Naive thymus-derived CD4-positive, alpha-beta T cell (primary cell): ENCODE measurements at regions not wholly inside any gene's neighbourhood (a gene's known extent, or its start where the extent isn't known, plus 50 kb on each side); places are given as distances from the start of the nearest gene placed in this dataset.

Source experiments
- ATAC-seq: fragments of 150-1000 bp; cut with Tn5 transposase; 2 replicates; pipeline ENCODE4 v1.10.0; 2021; ENCODE audit warnings: mild to moderate bottlenecking, moderate library complexity
- CTCF ChIA-PET: fragments of 350-600 bp; sonication (Branson Sonifier 250); formaldehyde crosslinking; loops from one replicate; lab custom pipeline; 2021; ENCODE audit warnings: antibody characterized with exemption; lab: Charles Lee
- POLR2A ChIA-PET: fragments of 350-600 bp; sonication (Branson Sonifier 250); formaldehyde crosslinking; loops from one replicate; lab custom pipeline; 2021; ENCODE audit warnings: antibody characterized with exemption, inconsistent platforms; lab: Charles Lee
- DNase-seq, 9 donors: peaks; one replicate each; pipeline versions ENCODE4 v3.0.0 to v3.0.0-alpha.2; 2020 to 2022; ENCODE audit warnings: mixed read lengths in 1 of 9
- H3K27ac ChIP-seq: one replicate; pipeline ENCODE4 v1.7.0; 2013; ENCODE audit warnings: mild to moderate bottlenecking, low read depth, low read length, moderate library complexity
- H3K27me3 ChIP-seq, 2 donors: one replicate each; pipeline ENCODE4 v1.7.0; 2013; ENCODE audit warnings: low read length in 2 of 2, mild to moderate bottlenecking in 2 of 2, moderate library complexity in 2 of 2; ENCODE audit not compliant: control insufficient read depth in 2 of 2, insufficient read depth in 2 of 2
- H3K36me3 ChIP-seq, 3 experiments: 1 replicate in 2 of 3; 2 replicates in 1 of 3; pipeline ENCODE4 v1.7.0; 2013; ENCODE audit warnings: low read length in 3 of 3, mild to moderate bottlenecking in 3 of 3, moderate library complexity in 1 of 3; ENCODE audit not compliant: insufficient read depth in 3 of 3, control insufficient read depth in 2 of 3
- H3K4me1 ChIP-seq, 2 donors: one replicate each; pipeline ENCODE4 v1.7.0; 2013; ENCODE audit warnings: low read length in 2 of 2, mild to moderate bottlenecking in 2 of 2, moderate library complexity in 1 of 2; ENCODE audit not compliant: control insufficient read depth in 2 of 2, insufficient read depth in 2 of 2
- H3K4me3 ChIP-seq: 2 replicates; pipeline ENCODE4 v1.7.0; 2013; ENCODE audit warnings: mild to moderate bottlenecking, low read length
- H3K9me3 ChIP-seq, 3 experiments: 1 replicate in 2 of 3; 2 replicates in 1 of 3; pipeline ENCODE4 v1.7.0; 2013; ENCODE audit warnings: low read length in 3 of 3; ENCODE audit not compliant: control insufficient read depth in 2 of 3
- H3K27ac Mint-ChIP-seq, 9 donors: one replicate each; pipeline ENCODE4 v1.8.0; 2020 to 2022; ENCODE audit warnings: mixed read lengths in 9 of 9, mild to moderate bottlenecking in 8 of 9, moderate library complexity in 5 of 9, inconsistent platforms in 2 of 9
- H3K27me3 Mint-ChIP-seq, 5 donors: one replicate each; pipeline ENCODE4 v1.8.0; 2021 to 2022; ENCODE audit warnings: mixed read lengths in 5 of 5, mild to moderate bottlenecking in 1 of 5
- H3K36me3 Mint-ChIP-seq, 5 donors: one replicate each; pipeline ENCODE4 v1.8.0; 2020 to 2022; ENCODE audit warnings: mixed read lengths in 5 of 5, mild to moderate bottlenecking in 3 of 5, inconsistent platforms in 1 of 5
- H3K4me1 Mint-ChIP-seq, 7 donors: one replicate each; pipeline ENCODE4 v1.8.0; 2020 to 2022; ENCODE audit warnings: mixed read lengths in 7 of 7, mild to moderate bottlenecking in 3 of 7, inconsistent platforms in 1 of 7
- H3K4me3 Mint-ChIP-seq, 10 donors: one replicate each; pipeline ENCODE4 v1.8.0; 2020 to 2022; ENCODE audit warnings: mild to moderate bottlenecking in 10 of 10, mixed read lengths in 10 of 10, moderate library complexity in 6 of 10, inconsistent platforms in 2 of 10
- H3K9me3 Mint-ChIP-seq, 11 donors: one replicate each; pipeline ENCODE4 v1.8.0; 2020 to 2022; ENCODE audit warnings: mixed read lengths in 11 of 11, mild to moderate bottlenecking in 4 of 11, inconsistent platforms in 1 of 11, moderate library complexity in 1 of 11
- intact Hi-C, 2 donors: fragments of 100-400 bp; cut with micrococcal nuclease; formaldehyde crosslinking; loops; one replicate each; pipeline ENCODE4 v1.15.1; 2023

GRCh38 chr10:113273181-113274163 lies 279.4 kb upstream of the HABP2 start:
- Histone ChIP-seq H3K4me1 (no peaks in the 10 kb centered on the region), H3K4me3 (no peak overlapping the region), H3K9me3 (no peaks in the 10 kb centered on the region), H3K36me3 (no peaks in the 10 kb centered on the region), H3K27me3 (no peaks in the 10 kb centered on the region), H3K27ac (no peak overlapping the region)
- H3K36me3 Mint-ChIP-seq, result no peaks in the 10 kb centered on the region
- intact Hi-C loops, result no loop called here
- no peak overlapping the region for H3K27ac Mint-ChIP-seq
- ATAC-seq, result peak; percentile 70
- no peak overlapping the region for H3K4me3 Mint-ChIP-seq
- CTCF ChIA-PET, result no interaction called here
- DNase-seq, result no peak
- peaks cover 5 to 36% (median 17%) of the 10 kb centered on the region in 11 donors for H3K9me3 Mint-ChIP-seq
- peaks cover 0 to 22% (median 7%) of the 10 kb centered on the region in 5 donors for H3K27me3 Mint-ChIP-seq
- POLR2A ChIA-PET, result no interaction called here
- H3K4me1 Mint-ChIP-seq, result peaks cover 0 to 2% (median 0%) of the 10 kb centered on the region in 7 donors

- Mint-ChIP-seq H3K4me1 (peaks cover 0 to 2% (median 0%) of the 10 kb centered on the region in 7 donors), H3K9me3 (peaks cover 5 to 36% (median 17%) of the 10 kb centered on the region in 11 donors), H3K27ac (no peak overlapping the region), H3K36me3 (no peaks in the 10 kb centered on the region), H3K4me3 (no peak overlapping the region), H3K27me3 (peaks cover 0 to 16% (median 7%) of the 10 kb centered on the region in 5 donors)
- no peak for ATAC-seq
- no peak for DNase-seq
- intact Hi-C loops, result no loop called here
- no peaks in the 10 kb centered on the region for H3K4me1 ChIP-seq
- no peak overlapping the region for H3K27ac ChIP-seq
- ChIA-PET CTCF (no interaction called here), POLR2A (no interaction called here)
- no peak overlapping the region for H3K4me3 ChIP-seq
- no peaks in the 10 kb centered on the region for H3K9me3 ChIP-seq
- no peaks in the 10 kb centered on the region for H3K36me3 ChIP-seq
- no peaks in the 10 kb centered on the region for H3K27me3 ChIP-seq
Measured at GRCh38 chr10:113274176-113274829, 278.6 kb upstream of the HABP2 start.

GRCh38 chr10:113278221-113278620 lies 274.6 kb upstream of the HABP2 start:
- Mint-ChIP-seq H3K27me3 (peaks cover 0 to 10% (median 5%) of the 10 kb centered on the region in 5 donors), H3K9me3 (peaks cover under 1 to 36% (median 17%) of the 10 kb centered on the region in 11 donors), H3K27ac (no peak overlapping the region), H3K4me3 (peak overlapping the region in 1 of 10 donors; percentile 8), H3K36me3 (no peaks in the 10 kb centered on the region), H3K4me1 (peaks cover 0 to under 1% (median 0%) of the 10 kb centered on the region in 7 donors)
- no peak overlapping the region for H3K27ac ChIP-seq
- no peaks in the 10 kb centered on the region for H3K9me3 ChIP-seq
- no peaks in the 10 kb centered on the region for H3K4me1 ChIP-seq
- ChIA-PET POLR2A (no interaction called here), CTCF (no interaction called here)
- H3K36me3 ChIP-seq, result no peaks in the 10 kb centered on the region
- H3K27me3 ChIP-seq, result no peaks in the 10 kb centered on the region
- no peak overlapping the region for H3K4me3 ChIP-seq
- intact Hi-C loops, result no loop called here
- ATAC-seq (no peak), DNase-seq (no peak)

- Histone ChIP-seq H3K36me3 (no peaks in the 10 kb centered on the region), H3K27me3 (no peaks in the 10 kb centered on the region), H3K4me3 (no peak overlapping the region), H3K4me1 (no peaks in the 10 kb centered on the region), H3K27ac (no peak overlapping the region), H3K9me3 (no peaks in the 10 kb centered on the region)
- POLR2A ChIA-PET, result no interaction called here
- Mint-ChIP-seq H3K9me3 (peaks cover 0 to 36% (median 17%) of the 10 kb centered on the region in 11 donors), H3K27me3 (peaks cover 0 to 9% (median 5%) of the 10 kb centered on the region in 5 donors), H3K4me3 (no peak overlapping the region), H3K27ac (no peak overlapping the region), H3K4me1 (no peaks in the 10 kb centered on the region), H3K36me3 (no peaks in the 10 kb centered on the region)
- intact Hi-C loops, result no loop called here
- CTCF ChIA-PET, result no interaction called here
- DNase-seq (no peak), ATAC-seq (no peak)
Measured at GRCh38 chr10:113278664-113279063, 274.2 kb upstream of the HABP2 start.

- Histone ChIP-seq H3K9me3 (no peaks in the 10 kb centered on the region), H3K4me1 (no peaks in the 10 kb centered on the region), H3K36me3 (no peaks in the 10 kb centered on the region), H3K4me3 (no peak overlapping the region), H3K27me3 (no peaks in the 10 kb centered on the region), H3K27ac (no peak overlapping the region)
- DNase-seq, result no peak
- ATAC-seq, result no peak
- H3K27ac Mint-ChIP-seq, result no peak overlapping the region
- ChIA-PET POLR2A (no interaction called here), CTCF (no interaction called here)
- peaks cover 0 to 9% (median 5%) of the 10 kb centered on the region in 5 donors for H3K27me3 Mint-ChIP-seq
- no peak overlapping the region for H3K4me3 Mint-ChIP-seq
- intact Hi-C loops, result no loop called here
- peaks cover 0 to 34% (median 17%) of the 10 kb centered on the region in 11 donors for H3K9me3 Mint-ChIP-seq
- H3K4me1 Mint-ChIP-seq, result no peaks in the 10 kb centered on the region
- H3K36me3 Mint-ChIP-seq, result no peaks in the 10 kb centered on the region
Measured at GRCh38 chr10:113279262-113279661, 273.6 kb upstream of the HABP2 start.

GRCh38 chr10:113282564-113282963 lies 270.3 kb upstream of the HABP2 start:
- Mint-ChIP-seq H3K27me3 (peaks cover 0 to 11% (median 5%) of the 10 kb centered on the region in 5 donors), H3K9me3 (peaks cover 0 to 4% (median 0%) of the 10 kb centered on the region in 11 donors), H3K27ac (no peak overlapping the region), H3K4me1 (peaks cover 0 to 4% (median 0%) of the 10 kb centered on the region in 7 donors), H3K36me3 (no peaks in the 10 kb centered on the region), H3K4me3 (no peak overlapping the region)
- Histone ChIP-seq H3K4me1 (no peaks in the 10 kb centered on the region), H3K27me3 (no peaks in the 10 kb centered on the region), H3K9me3 (no peaks in the 10 kb centered on the region), H3K27ac (no peak overlapping the region), H3K36me3 (no peaks in the 10 kb centered on the region), H3K4me3 (no peak overlapping the region)
- ChIA-PET CTCF (no interaction called here), POLR2A (no interaction called here)
- no peak for ATAC-seq
- DNase-seq, result no peak
- intact Hi-C loops, result no loop called here
